ENCODE measurements at regions not wholly inside any gene's neighbourhood (a gene's known extent, or its start where the extent isn't known, plus 50 kb on each side); places are given as distances from the start of the nearest gene placed in this dataset.
A peak's percentile ranks its signal among the peaks of the same experiment; 100 is the strongest.

DNA sequence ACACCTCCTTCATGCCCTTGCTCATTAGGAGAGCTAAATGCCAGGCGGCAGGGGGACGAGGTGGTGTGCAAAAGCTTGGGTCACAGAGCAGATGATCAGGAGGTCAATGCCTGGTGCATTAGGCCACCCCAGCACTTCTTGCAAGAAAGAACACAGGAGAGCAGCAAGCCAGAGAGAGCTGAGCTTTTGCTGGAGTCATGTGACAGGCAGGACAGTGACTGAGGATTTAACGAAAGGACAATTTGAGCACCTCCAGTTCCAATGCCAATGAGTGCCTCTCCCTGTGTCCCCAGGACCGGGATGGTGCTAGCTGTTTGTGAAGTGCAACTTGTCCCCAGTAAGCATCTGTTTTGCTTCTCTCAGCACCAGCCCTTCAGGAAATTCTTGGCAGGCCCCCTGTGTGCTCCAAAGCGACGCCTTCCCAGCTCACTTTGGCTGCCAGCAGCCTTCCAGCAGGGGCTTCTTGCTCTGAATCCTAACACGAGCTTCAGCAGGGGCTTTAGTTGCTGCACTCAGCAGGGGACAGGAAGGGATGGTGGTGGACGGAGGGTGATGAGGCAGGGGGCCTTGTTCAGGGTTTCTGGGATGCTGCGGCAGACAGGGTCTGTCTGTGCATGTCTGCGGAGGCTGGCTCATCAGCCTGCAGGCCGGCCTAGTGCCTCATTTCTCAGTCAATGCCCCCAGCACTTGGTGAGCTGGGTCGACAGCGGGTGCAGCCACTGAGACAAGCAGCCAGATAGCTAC is 368.1 kb downstream of the RPS24 start:
- DNase-seq = no peak

DNA sequence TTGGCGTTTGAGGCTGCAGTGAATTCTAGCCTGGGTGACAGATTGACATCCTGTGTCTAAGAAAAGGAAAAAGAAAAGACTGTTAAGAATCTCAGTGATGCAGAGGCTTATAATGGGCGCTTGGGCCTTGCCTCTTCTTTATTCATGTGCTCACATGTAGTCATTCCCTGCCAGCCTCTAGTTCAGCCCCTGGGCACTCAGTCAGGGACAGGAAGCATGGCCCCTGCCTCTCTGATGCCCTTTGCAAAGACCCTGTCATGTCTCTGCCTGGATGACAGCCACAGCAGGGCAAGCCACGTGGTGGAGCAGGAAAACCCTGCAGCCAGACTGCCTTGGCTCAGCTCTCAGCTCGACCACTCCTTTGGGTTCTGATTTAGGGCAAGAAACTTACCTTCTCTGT is 368.9 kb downstream of the RPS24 start:
- no peak for DNase-seq

GRCh38 chr10:78403781-78404180 is 370.1 kb downstream of the RPS24 start:
- no peak for DNase-seq

- DNase-seq = no peak
These were observed 370.6 kb downstream of the RPS24 start for GRCh38 chr10:78404296-78404695.

DNA sequence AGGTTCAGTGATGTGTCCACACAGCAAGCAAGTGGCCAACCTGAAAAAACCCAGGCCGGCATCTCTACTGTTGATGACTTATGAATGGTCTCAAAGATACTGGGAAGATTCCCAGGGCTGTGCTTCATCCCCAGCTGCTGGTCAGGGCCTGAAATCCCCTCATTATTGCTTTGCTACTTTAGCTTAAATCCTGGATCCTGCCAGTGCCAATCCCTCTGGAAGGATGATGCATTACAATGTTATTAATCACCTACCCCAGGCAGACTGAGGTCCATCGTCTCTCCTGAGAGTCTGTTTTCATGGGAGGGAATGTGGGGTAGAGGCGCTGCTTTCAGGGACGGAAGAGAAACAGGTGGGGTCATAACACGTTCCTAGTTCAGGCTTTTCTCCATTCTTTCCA is 371.6 kb downstream of the RPS24 start:
- DNase-seq = no peak

- DNase-seq = no peak
These were observed 372.1 kb downstream of the RPS24 start for GRCh38 chr10:78405736-78406135.

DNA sequence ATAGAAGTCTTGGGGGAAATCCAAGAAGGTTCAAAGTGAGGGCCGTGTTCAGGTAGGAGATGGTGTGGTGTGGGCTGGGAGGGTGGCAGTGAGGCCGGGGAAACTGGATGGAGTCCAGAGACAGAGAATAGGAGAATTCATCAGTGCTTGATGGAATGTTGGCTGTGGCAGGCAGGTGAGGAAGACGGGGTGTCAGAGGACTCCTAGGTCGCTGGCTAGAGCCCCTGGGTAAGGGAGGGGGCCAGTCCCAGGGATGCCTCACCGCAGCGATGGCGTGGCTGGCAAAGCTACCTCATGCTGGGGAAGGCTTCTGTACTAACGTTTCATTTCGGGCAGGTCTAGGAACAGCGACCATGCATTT is 373.0 kb downstream of the RPS24 start:
- DNase-seq = no peak

DNA sequence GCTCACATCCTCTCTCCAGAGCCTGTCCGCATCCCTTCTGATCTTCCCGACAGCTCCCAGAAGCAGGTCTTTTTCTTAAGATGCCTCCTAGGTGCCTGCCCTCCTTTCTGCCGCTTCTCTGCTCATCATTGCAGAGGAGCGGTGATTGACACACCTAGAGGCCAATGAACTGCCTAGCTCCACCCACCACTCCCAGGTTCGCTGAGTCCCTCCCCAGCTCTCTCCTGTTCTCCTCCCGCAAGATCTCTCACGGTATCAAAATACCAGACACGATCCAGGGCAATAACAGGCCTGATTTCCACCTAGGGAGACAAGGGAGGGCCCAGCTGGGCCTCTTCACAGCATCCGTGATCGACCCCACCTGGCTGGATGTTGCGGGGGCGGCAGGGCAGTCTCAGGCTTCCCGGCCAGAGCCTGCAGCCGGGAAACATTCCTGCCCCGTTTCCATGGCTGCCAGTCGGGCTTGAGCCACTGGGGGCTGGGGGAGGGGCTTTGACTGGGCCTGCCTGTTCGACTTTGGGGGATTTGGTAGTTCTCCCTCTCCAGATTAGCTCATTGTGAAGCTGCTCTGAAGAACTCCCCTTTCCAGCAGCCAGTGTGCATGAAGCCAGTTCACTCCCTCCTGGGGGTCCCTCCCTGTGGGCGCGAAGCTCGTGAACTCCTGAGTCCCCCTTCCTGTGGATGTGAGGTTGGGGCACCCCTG is 373.5 kb downstream of the RPS24 start:
- DNase-seq = peak; percentile 54 to 61

DNA sequence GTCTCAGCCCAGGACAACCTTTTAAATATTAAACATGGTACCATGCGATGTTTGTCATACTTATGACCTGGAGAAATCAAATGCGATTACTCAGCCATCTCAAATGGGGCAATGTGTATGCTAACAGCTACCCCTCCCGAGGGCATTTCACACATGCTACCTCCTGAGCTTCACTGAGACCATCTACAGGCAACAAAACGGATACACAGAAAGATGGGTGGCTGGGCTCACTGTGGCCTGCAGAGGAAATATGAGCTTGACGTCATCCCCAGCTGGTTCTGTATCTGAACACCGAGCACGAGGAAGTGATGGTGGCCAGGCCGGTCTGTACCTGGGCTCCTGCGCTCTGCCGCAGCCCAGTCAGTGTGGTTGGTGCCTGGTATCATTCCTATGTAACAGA is 374.3 kb downstream of the RPS24 start:
- no peak for DNase-seq

- no peak for DNase-seq
These were observed 375.2 kb downstream of the RPS24 start for GRCh38 chr10:78408671-78409472.

DNA sequence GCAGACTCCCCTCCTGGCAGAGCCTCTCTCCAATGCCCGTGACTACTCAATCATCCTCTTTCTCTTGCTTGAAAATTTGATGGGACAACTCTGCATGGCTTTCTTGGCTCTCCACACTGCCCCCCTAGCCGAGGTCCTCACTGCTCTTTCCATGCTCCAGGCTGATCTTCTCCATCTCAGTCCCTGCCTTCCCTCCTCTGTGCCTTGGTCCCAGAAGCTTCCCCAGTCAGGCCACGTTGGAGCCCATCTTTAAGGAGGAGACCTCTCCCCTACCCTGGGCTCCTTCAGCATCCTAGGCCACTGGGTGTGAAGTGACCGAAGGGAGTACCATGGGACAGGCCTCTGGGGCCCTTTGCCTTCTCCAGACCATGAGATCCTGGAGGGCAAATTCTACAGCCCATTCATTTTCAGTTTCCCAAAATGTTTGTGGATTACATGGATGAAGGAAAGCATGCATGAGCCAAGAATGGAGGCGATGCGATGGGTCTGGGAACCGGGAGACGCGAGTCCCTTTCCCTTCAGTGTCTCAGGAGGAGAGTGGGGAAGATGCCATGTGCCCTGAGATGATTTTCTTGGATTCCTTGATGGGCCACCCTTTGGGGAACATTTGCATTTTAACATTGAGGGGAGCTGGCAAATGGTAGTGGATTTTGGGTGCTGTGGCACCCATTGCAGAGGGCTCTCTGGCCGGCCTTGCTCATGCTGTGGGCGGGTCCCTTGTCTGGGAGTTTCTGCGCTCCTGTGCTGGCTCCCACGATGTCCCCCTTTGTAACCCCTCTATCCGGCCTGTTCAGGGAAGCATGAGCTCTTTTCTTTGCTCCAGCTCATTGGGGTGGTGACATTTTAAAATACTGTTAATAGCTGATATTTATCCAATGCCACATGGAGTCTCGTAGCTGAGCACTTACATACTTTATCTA is 376.6 kb downstream of the RPS24 start:
- no peak for DNase-seq

GRCh38 chr10:78411716-78412115 is 378.1 kb downstream of the RPS24 start:
- no peak for DNase-seq

DNA sequence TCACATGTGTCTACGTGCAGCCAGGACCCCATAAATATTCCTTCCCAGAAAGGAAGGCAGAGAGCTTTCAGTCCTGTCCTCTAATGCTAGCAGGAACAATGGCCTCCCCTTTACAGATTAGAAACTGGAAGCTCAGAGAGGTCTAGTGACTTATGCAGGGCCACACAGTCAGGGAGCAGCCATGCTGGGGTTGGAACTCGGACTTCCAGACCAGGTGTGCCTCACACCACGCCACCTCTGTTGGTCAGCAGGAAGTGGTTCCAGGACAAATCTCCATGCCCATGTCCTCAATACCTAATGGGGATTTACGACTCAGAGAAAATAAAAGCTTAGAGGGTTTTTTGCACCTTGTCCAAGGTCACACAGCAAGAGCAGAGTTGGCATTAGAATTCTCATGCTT is 378.9 kb downstream of the RPS24 start:
- DNase-seq = no peak

DNA sequence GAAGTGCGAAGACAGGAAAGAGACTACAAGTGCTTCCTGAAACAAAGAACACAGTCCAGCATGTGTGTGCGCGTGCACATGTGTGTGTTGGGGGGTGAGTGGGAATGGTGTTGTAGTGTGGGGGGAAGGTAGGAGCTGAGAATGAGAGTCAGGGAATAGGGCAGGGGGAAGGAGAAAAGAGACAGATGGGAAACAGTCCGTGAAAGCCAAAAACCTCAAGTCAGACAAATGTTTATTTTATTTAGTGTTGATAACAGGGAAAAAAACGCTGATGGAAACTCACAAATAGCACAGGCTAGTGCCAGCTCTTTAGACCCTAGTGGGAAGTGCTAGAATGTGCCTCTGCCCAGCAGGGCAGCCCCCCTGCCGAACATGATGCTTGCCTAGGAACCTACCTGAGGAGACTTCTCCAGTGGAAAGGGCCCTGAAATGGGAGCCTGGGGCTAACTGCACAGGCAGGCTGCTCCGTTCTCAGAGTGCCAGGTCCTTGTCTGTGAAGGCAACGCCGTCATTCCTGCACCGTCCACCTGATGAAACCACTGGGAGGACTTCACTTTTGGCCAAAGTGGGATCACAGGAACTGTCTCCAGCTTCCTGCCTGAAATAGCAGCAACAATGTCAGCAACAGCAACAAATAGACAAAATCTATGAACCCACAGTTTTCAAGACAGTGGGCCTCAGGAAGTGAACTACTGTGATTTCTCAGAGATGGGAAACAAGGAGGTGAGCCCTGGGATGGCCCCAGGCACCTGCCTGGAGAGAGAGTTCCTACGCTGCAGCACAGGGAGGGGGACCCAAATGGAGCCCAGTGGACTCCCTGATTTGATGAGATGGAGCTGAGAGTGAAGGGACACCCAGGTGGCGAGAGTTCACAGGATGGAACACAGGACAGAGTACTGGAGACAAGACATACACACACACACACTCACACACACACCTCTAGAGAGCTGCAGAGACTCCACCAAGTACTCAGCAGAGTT is 379.7 kb downstream of the RPS24 start:
- DNase-seq = no peak

GRCh38 chr10:78414380-78414779 is 380.7 kb downstream of the RPS24 start:
- no peak for DNase-seq

- no peak for DNase-seq
These were observed 381.4 kb downstream of the RPS24 start for GRCh38 chr10:78415111-78415510.

DNA sequence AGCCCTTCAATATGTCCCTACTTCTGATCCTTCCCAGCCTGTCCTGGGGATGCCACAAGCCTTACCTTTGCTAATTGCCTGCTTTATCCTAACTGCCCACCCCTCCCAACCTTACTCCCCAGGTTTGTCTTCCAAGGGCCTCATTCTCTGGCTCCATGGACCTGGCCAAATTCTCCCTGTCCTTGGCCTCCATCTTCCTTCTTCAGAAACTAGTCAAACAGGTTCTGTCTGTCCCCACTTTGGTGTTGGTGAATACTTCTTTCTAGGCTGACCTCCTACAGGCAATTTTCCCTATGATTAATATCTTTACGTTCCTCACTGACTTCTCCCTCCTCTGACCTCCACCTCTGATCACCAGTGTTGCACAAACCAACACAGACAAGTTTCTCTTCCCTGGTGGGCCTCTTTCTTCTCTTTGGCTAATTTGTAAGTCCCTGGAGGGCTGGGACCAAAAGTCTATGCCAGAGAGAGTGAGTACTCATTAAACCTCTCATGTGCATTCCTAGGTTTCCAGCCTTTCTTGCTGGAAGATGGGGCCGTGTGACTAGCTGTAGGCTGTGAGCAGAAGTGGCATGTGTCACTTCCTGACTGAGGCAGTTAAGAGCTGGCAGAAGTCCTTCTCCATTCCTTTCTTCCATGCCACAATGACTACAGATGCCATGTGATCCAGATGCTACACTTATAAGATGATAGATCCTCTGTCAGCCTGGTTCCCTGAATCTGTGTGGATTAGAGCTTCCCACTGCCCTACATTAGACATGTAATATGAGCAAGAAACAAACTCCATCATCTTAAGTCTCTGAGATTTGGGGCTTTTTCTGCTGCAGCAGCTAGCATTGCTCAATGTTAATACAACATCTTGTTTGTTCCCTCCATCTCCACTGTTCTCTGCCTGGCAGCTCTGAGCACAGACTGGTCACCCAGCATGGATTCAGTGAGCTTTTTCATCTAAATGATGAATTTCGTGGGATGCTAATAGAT is 382.7 kb downstream of the RPS24 start:
- no peak for DNase-seq

DNA sequence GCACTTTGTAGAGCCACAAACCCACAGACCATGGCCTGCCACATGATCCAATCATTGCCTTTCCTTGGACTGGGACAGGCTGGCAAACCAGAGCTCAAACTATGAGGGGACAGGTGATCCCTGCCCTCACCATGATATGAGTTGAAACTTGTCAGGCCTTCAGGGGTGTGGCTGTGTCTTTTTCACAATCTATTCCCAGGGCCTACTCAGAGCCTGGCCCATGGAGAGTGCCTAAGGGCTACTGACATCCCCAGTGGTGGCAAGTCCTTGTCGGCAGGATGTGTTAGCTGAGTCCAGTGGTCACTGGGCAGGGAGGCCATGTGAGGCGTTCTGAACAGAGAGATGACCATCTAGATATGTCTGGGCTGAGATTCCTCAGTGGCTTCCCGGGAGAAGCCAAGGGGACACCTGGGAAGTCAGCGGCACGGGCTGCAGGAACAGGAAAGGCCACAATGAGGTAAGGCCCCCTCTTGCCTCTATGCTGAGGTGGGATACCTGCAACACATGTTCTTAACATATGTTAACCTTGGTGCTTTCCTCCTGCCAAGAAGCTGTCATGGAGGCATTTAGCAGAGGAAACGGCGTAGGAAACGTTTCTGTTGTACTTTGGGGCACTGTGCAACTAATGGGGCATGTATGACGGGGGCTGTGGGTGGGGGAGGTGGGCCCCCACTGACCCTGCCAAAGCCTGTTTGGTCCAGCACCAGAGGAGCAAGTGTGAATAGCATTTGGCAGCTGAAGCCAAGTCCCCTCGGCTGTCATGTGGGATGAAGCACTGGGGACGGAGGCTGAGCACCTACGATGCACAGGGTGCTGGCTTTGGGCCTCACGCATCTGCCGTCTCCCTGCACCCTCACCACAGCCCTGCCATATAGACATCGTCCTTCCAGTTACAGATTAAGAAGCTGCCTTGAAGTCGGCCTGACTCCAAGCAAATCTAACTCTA is 384.0 kb downstream of the RPS24 start:
- DNase-seq = no peak
